Spleen (tissue), 11 donors: ENCODE measurements at regions not wholly inside any gene's neighbourhood (a gene's known extent, or its start where the extent isn't known, plus 50 kb on each side); places are given as distances from the start of the nearest gene placed in this dataset.

Source experiments
- DNase-seq: peaks from one replicate; pipeline ENCODE4 v3.0.0-alpha.2; 2020
- H3K27ac ChIP-seq, 8 donors: fragments of 200-600 bp; sonication (generic) in 7 of 8; 1 replicate in 4 of 8; 2 replicates in 4 of 8; pipeline versions ENCODE4 v1.5.0 to v1.8.0; 2016 to 2021; ENCODE audit warnings: inconsistent platforms in 4 of 8, mild to moderate bottlenecking in 4 of 8, moderate library complexity in 1 of 8
- H3K27me3 ChIP-seq, 7 donors: fragments of 200-600 bp; sonication (generic) in 6 of 7; replicated peaks in 1 of 7; 1 replicate in 4 of 7; 2 replicates in 3 of 7; pipeline versions ENCODE4 v1.5.0 to v1.8.0; 2016 to 2021; ENCODE audit warnings: inconsistent platforms in 3 of 7, mild to moderate bottlenecking in 1 of 7
- H3K36me3 ChIP-seq, 6 donors: fragments of 200-600 bp; sonication (generic) in 5 of 6; 1 replicate in 4 of 6; 2 replicates in 2 of 6; pipeline versions ENCODE4 v1.5.0 to v1.8.0; 2016 to 2021; ENCODE audit warnings: inconsistent platforms in 2 of 6
- H3K4me1 ChIP-seq, 6 donors: fragments of 200-600 bp; sonication (generic) in 5 of 6; 1 replicate in 3 of 6; 2 replicates in 3 of 6; pipeline versions ENCODE4 v1.5.0 to v1.8.0; 2016 to 2021; ENCODE audit warnings: inconsistent platforms in 3 of 6
- H3K4me3 ChIP-seq, 8 donors: fragments of 200-600 bp; sonication (generic) in 7 of 8; 1 replicate in 4 of 8; 2 replicates in 4 of 8; pipeline versions ENCODE4 v1.5.0 to v1.8.0; 2016 to 2021; ENCODE audit warnings: inconsistent platforms in 4 of 8, mild to moderate bottlenecking in 4 of 8, moderate library complexity in 2 of 8
- H3K9me3 ChIP-seq, 8 donors: fragments of 200-600 bp; sonication (generic) in 7 of 8; 1 replicate in 4 of 8; 2 replicates in 4 of 8; pipeline versions ENCODE4 v1.5.0 to v1.8.0; 2016 to 2021; ENCODE audit warnings: inconsistent platforms in 4 of 8
- POLR2A ChIP-seq, 3 donors: fragments of 450-650 bp; IDR thresholded peaks; one replicate each; pipeline ENCODE4 v1.5.1; 2017; ENCODE audit warnings: antibody characterized with exemption in 3 of 3, mild to moderate bottlenecking in 1 of 3
- POLR2AphosphoS5 ChIP-seq, 3 donors: sonication (generic); formaldehyde crosslinking; IDR thresholded peaks; one replicate each; pipeline ENCODE4 v1.5.1; 2017; ENCODE audit warnings: antibody characterized with exemption in 3 of 3
- WGBS, 5 donors: extraction: QIAGEN DNeasy Blood & Tissue Kit in 3 of 5; methylation state at CpG; one replicate each; pipeline versions ENCODE4 v1.1.5 to v1.1.7; 2013 to 2018; 5-methylcytosine and 5-hydroxymethylcytosine counted together
- intact Hi-C: fragments of 100-400 bp; cut with DNase I; formaldehyde crosslinking; loops from one replicate; pipeline ENCODE4 v1.15.0; 2023; ENCODE audit warnings: low total_unique reads
- TF ChIP-seq, protein P1 (sequence below), 11 experiments: fragments of 200-600 bp in 7 of 11; fragments of 450-650 bp in 4 of 11; sonication (generic) in 4 of 11; IDR thresholded peaks in 8 of 11; conservative IDR thresholded peaks in 3 of 11; 1 replicate in 7 of 11; 2 replicates in 4 of 11; pipeline versions ENCODE4 v1.4.0 to v1.8.0; 2016 to 2021; ENCODE audit warnings: antibody characterized with exemption in 11 of 11, inconsistent platforms in 4 of 11, mild to moderate bottlenecking in 1 of 11
- donor health status: healthy with polysubstance abuse.
- donor health status: DM: no; HTN: no; CAD: no; lungs with moderate emphysema.
- donor health status: DM: no; HTN: no; CAD: no.
- donor health status: Bipolar disorder and iron deficiency.
- donor health status: healthy.
- donor health status: DM: no; HTN: no; CAD: no.
- donor health status: DM: yes; HTN: yes; CAD: no.

DNA sequence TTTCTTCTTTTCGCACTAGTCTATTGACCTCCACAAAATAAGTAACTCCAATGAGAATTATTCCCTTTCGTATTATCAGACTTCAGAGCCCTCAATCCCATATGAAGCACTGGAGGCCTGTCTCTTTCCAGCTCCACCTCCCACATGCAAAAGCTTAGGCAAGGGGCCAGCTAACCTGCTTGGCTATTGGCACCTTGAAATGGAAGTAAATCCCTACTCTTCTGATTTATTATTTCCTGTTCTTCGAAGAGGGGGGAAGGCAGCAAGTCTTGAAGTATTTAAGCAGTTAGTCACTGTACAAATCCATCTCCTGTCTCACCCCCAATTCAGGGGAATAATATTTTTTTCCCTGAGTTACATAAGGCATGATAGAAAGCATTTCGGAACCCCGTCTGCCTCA is 577.8 kb downstream of the MAFB start:
- H3K4me3 ChIP-seq: no peak overlapping the region
- TF ChIP-seq POLR2A (IDR thresholded peaks at IDR 0.05) (no peak), POLR2AphosphoS5 (IDR thresholded peaks at IDR 0.05) (no peak)
- TF ChIP-seq, protein P1, sequence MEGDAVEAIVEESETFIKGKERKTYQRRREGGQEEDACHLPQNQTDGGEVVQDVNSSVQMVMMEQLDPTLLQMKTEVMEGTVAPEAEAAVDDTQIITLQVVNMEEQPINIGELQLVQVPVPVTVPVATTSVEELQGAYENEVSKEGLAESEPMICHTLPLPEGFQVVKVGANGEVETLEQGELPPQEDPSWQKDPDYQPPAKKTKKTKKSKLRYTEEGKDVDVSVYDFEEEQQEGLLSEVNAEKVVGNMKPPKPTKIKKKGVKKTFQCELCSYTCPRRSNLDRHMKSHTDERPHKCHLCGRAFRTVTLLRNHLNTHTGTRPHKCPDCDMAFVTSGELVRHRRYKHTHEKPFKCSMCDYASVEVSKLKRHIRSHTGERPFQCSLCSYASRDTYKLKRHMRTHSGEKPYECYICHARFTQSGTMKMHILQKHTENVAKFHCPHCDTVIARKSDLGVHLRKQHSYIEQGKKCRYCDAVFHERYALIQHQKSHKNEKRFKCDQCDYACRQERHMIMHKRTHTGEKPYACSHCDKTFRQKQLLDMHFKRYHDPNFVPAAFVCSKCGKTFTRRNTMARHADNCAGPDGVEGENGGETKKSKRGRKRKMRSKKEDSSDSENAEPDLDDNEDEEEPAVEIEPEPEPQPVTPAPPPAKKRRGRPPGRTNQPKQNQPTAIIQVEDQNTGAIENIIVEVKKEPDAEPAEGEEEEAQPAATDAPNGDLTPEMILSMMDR (IDR thresholded peaks at IDR 0.05 in 8 of 11, conservative IDR thresholded peaks at IDR 0.05 in 3 of 11): no peak
- H3K27ac ChIP-seq: no peak overlapping the region
- H3K27me3 ChIP-seq: no peaks in the 10 kb centered on the region
- 78 to 81% (median 79%) methylated on average over 5 of the region's 5 CpGs for WGBS, 5 donors
- H3K4me1 ChIP-seq: no peaks in the 10 kb centered on the region
- H3K36me3 ChIP-seq: no peaks in the 10 kb centered on the region
- no peak for DNase-seq
- intact Hi-C loops: no loop called here
- no peaks in the 10 kb centered on the region for H3K9me3 ChIP-seq

GRCh38 chr20:40110311-40110831 is 578.7 kb downstream of the MAFB start:
- no peak for DNase-seq
- H3K4me3 ChIP-seq: no peak overlapping the region
- no peaks in the 10 kb centered on the region for H3K36me3 ChIP-seq
- H3K4me1 ChIP-seq: no peaks in the 10 kb centered on the region
- no peak for TF ChIP-seq POLR2A (IDR thresholded peaks at IDR 0.05)
- TF ChIP-seq POLR2AphosphoS5 (IDR thresholded peaks at IDR 0.05): no peak
- TF ChIP-seq, protein P1 (IDR thresholded peaks at IDR 0.05 in 8 of 11, conservative IDR thresholded peaks at IDR 0.05 in 3 of 11): no peak
- H3K9me3 ChIP-seq: no peaks in the 10 kb centered on the region
- WGBS, 5 donors: 67 to 80% (median 77%) methylated on average over 4 of the region's 4 CpGs
- H3K27me3 ChIP-seq: no peaks in the 10 kb centered on the region
- intact Hi-C loops: no loop called here
- no peak overlapping the region for H3K27ac ChIP-seq

GRCh38 chr20:40109136-40109535 is 579.9 kb downstream of the MAFB start:
- no peaks in the 10 kb centered on the region for H3K27me3 ChIP-seq
- no peaks in the 10 kb centered on the region for H3K4me1 ChIP-seq
- no peaks in the 10 kb centered on the region for H3K36me3 ChIP-seq
- DNase-seq: no peak
- no peak overlapping the region for H3K27ac ChIP-seq
- intact Hi-C loops: no loop called here
- WGBS, 5 donors: 68 to 75% (median 71%) methylated on average over 3 to 5 of the region's 5 CpGs
- TF ChIP-seq POLR2A (IDR thresholded peaks at IDR 0.05) (no peak), POLR2AphosphoS5 (IDR thresholded peaks at IDR 0.05) (no peak)
- TF ChIP-seq, protein P1 (IDR thresholded peaks at IDR 0.05 in 8 of 11, conservative IDR thresholded peaks at IDR 0.05 in 3 of 11): no peak
- no peaks in the 10 kb centered on the region for H3K9me3 ChIP-seq
- H3K4me3 ChIP-seq: no peak overlapping the region

- Histone ChIP-seq H3K27ac (no peak overlapping the region), H3K9me3 (no peaks in the 10 kb centered on the region), H3K4me1 (no peaks in the 10 kb centered on the region), H3K4me3 (no peak overlapping the region), H3K27me3 (no peaks in the 10 kb centered on the region), H3K36me3 (no peaks in the 10 kb centered on the region)
- intact Hi-C loops: no loop called here
- TF ChIP-seq POLR2AphosphoS5 (IDR thresholded peaks at IDR 0.05) (no peak), POLR2A (IDR thresholded peaks at IDR 0.05) (no peak)
- TF ChIP-seq, protein P1 (IDR thresholded peaks at IDR 0.05 in 8 of 11, conservative IDR thresholded peaks at IDR 0.05 in 3 of 11): no peak
- WGBS, 5 donors: 93 to 96% (median 94%) methylated on average over 7 of the region's 7 CpGs
- no peak for DNase-seq
Observed at GRCh38 chr20:40108321-40108720, 580.7 kb downstream of the MAFB start.
